ENCODE measurements at regions not wholly inside any gene's neighbourhood (a gene's known extent, or its start where the extent isn't known, plus 50 kb on each side); places are given as distances from the start of the nearest gene placed in this dataset.

DNA sequence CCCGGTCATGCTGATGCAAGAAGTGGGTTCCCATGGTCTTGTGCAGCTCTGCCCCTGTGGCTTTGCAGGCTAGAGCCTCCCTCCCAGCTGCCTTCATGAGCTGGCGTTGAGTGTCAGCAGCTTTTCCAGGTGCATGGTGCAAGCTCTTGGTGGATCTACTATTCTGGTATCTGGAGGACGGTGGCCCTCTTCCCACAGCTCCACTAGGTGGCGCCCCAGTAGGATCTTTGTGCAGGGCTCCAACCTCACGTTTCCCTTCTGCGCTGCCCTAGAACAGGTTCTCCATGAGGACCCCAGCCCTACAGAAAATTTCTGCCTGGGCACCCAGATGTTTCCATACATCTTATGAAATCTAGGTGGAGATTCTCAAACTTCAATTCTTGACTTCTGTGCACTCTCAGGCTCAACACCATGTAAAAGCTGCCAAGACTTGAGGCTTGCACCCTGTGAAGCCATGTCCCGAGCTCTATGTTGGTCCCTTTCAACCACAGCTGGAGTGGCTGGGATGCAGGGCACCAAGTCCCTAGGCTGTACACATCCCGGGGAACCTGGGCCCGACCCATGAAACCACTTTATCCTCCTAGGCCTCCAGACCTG lies 238.4 kb upstream of the MDFIC2 start:
- intact Hi-C loops (cut with DNase I), result no loop called here
- WGBS, result 62% methylated on average over 9 of the region's 9 CpGs
- TF ChIP-seq, protein P1, sequence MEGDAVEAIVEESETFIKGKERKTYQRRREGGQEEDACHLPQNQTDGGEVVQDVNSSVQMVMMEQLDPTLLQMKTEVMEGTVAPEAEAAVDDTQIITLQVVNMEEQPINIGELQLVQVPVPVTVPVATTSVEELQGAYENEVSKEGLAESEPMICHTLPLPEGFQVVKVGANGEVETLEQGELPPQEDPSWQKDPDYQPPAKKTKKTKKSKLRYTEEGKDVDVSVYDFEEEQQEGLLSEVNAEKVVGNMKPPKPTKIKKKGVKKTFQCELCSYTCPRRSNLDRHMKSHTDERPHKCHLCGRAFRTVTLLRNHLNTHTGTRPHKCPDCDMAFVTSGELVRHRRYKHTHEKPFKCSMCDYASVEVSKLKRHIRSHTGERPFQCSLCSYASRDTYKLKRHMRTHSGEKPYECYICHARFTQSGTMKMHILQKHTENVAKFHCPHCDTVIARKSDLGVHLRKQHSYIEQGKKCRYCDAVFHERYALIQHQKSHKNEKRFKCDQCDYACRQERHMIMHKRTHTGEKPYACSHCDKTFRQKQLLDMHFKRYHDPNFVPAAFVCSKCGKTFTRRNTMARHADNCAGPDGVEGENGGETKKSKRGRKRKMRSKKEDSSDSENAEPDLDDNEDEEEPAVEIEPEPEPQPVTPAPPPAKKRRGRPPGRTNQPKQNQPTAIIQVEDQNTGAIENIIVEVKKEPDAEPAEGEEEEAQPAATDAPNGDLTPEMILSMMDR (IDR thresholded peaks at IDR 0.05), result peak; percentile 58 to 74 (median 70)
- no peak for TF ChIP-seq POLR2AphosphoS5 (IDR thresholded peaks at IDR 0.05)
- H3K27ac ChIP-seq, result no peak overlapping the region
- no peaks in the 10 kb centered on the region for H3K27me3 ChIP-seq (replicated peaks; ENCODE audit: insufficient read depth)
- H3K9me3 ChIP-seq, result no peaks in the 10 kb centered on the region
- no peaks in the 10 kb centered on the region for H3K36me3 ChIP-seq
- peak; percentile 60 for DNase-seq (ENCODE audit: low spot score)
- H3K4me3 ChIP-seq, result no peak overlapping the region
- no peaks in the 10 kb centered on the region for H3K4me1 ChIP-seq (replicated peaks)

DNA sequence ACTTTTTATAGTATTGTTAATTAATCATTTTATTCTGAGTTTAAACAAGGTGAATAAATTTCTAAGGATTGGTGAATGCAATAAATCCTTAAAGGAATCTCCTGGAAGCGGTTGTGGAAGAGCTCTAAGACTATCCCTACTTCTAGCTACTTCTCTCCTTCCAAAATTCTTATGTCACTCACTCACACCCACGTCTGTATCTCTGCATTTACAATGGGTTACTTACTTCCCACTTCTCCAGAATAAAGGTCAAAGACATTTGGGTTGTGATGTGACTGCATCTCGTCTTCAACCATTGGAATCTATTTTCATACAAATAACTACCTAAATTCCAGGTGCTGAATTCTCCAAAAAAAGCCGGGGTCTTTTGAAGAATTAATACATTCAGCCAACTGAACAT lies 234.2 kb upstream of the MDFIC2 start:
- H3K36me3 ChIP-seq, result no peaks in the 10 kb centered on the region
- H3K4me1 ChIP-seq (replicated peaks), result no peaks in the 10 kb centered on the region
- no peak overlapping the region for H3K27ac ChIP-seq
- 79% methylated on average over 4 of the region's 4 CpGs for WGBS
- TF ChIP-seq, protein P1 (IDR thresholded peaks at IDR 0.05), result no peak
- TF ChIP-seq POLR2AphosphoS5 (IDR thresholded peaks at IDR 0.05), result no peak
- no peak for TF ChIP-seq POLR2A (IDR thresholded peaks at IDR 0.05)
- DNase-seq (ENCODE audit: low spot score), result no peak
- H3K9me3 ChIP-seq, result no peaks in the 10 kb centered on the region
- H3K27me3 ChIP-seq (replicated peaks; ENCODE audit: insufficient read depth), result no peaks in the 10 kb centered on the region
- intact Hi-C loops (cut with DNase I), result no loop called here
- no peak overlapping the region for H3K4me3 ChIP-seq

DNA sequence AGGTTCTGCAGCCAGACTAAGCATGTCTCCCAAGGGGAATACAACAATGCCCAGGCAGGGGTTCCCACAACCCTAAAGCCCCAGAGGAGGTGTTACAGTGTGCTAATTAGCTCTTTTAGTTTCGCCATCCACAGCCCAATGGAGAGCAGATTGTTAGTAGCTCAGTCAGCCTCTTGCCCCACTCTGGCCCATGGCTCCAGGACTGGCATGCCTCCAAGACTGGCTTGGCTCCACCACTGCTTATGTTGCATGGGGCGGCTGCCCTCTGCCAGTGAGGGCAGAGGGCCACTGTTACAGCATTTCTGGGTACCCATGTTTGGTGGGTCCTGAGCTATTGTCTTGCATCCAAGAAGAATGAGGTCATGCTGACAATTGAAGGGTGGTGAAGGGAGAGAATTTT lies 231.1 kb upstream of the MDFIC2 start:
- no peak for TF ChIP-seq POLR2A (IDR thresholded peaks at IDR 0.05)
- TF ChIP-seq, protein P1 (IDR thresholded peaks at IDR 0.05), result no peak
- TF ChIP-seq POLR2AphosphoS5 (IDR thresholded peaks at IDR 0.05), result no peak
- no peak overlapping the region for H3K4me3 ChIP-seq
- no peaks in the 10 kb centered on the region for H3K4me1 ChIP-seq (replicated peaks)
- no peak overlapping the region for H3K27ac ChIP-seq
- no peaks in the 10 kb centered on the region for H3K27me3 ChIP-seq (replicated peaks; ENCODE audit: insufficient read depth)
- no peaks in the 10 kb centered on the region for H3K36me3 ChIP-seq
- WGBS, result 94% methylated on average over 2 of the region's 2 CpGs
- intact Hi-C loops (cut with DNase I), result no loop called here
- no peaks in the 10 kb centered on the region for H3K9me3 ChIP-seq
- DNase-seq (ENCODE audit: low spot score), result no peak

DNA sequence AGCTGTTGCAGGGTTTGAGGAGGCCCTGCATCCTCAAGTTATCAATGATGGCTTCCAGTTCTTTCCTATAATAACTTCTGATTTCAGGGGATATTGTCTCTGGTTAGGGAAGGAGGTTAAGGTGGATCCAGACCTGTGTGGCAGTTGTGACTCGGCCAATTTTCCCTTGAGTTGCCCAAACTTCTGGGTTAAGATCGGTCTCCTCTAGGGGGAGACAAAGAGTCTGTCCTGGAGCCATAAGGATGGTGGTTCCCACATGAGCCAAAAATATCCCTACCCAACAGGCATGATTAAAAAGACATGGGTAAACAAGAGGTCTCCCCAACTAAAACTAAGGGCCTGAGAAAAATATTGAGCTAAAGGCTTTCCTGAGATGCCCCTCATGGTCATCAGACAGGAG lies 227.5 kb upstream of the MDFIC2 start:
- intact Hi-C loops (cut with DNase I), result loop anchor here (10.0 kb wide), 2 partner anchors 765 to 1045 kb away; partner anchors contain the start of gene FOXP1

DNA sequence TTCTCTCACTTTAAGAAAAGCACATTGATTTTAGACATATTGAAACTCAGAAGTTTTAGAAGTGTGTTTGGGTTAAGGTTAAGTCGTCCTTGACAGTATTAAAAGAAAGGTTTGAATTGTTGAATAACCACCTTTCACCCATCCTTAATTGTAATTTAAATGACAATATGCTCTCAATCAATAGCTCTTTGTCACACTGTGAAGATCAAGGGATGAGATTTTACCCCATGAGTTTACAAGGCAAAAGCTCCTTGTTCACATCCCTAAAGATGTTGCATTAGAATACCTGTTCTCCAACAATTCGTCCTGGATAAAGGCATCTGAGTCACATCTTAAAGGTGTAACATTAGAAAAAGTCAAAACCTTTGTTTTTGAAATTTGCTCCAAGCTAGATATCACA lies 220.4 kb upstream of the MDFIC2 start:
- intact Hi-C loops (cut with DNase I), result loop anchor here (10.0 kb wide), 2 partner anchors 772 to 1052 kb away; partner anchors contain the start of gene FOXP1
- H3K27me3 ChIP-seq (replicated peaks; ENCODE audit: insufficient read depth), result no peaks in the 10 kb centered on the region
- TF ChIP-seq POLR2A (IDR thresholded peaks at IDR 0.05) (no peak), POLR2AphosphoS5 (IDR thresholded peaks at IDR 0.05) (no peak)
- TF ChIP-seq, protein P1 (IDR thresholded peaks at IDR 0.05), result no peak
- H3K4me1 ChIP-seq (replicated peaks), result no peaks in the 10 kb centered on the region
- H3K36me3 ChIP-seq, result no peaks in the 10 kb centered on the region
- no peak overlapping the region for H3K4me3 ChIP-seq
- no peaks in the 10 kb centered on the region for H3K9me3 ChIP-seq
- no peak for DNase-seq (ENCODE audit: low spot score)
- no peak overlapping the region for H3K27ac ChIP-seq
- WGBS, result 69% methylated on average over 2 of the region's 2 CpGs

More for the DNA sequence above, 227.5 kb upstream of the MDFIC2 start:
- Histone ChIP-seq H3K4me3 (no peak overlapping the region), H3K36me3 (no peaks in the 10 kb centered on the region), H3K27ac (no peak overlapping the region), H3K27me3 (replicated peaks; ENCODE audit: insufficient read depth) (no peaks in the 10 kb centered on the region), H3K4me1 (replicated peaks) (no peaks in the 10 kb centered on the region), H3K9me3 (no peaks in the 10 kb centered on the region)
- 96% methylated on average over 2 of the region's 2 CpGs for WGBS
- TF ChIP-seq POLR2AphosphoS5 (IDR thresholded peaks at IDR 0.05), result no peak
- TF ChIP-seq, protein P1 (IDR thresholded peaks at IDR 0.05), result no peak
- TF ChIP-seq POLR2A (IDR thresholded peaks at IDR 0.05), result no peak
- DNase-seq (ENCODE audit: low spot score), result no peak
